ENCODE measurements at regions not wholly inside any gene's neighbourhood (a gene's known extent, or its start where the extent isn't known, plus 50 kb on each side); places are given as distances from the start of the nearest gene placed in this dataset.
A peak's percentile ranks its signal among the peaks of the same experiment; 100 is the strongest.
"Not testable (repeated sequence)": the region's sequence is repeated elsewhere in the genome, so short reads cannot be mapped to it uniquely, and the experiment has no call there.

DNA sequence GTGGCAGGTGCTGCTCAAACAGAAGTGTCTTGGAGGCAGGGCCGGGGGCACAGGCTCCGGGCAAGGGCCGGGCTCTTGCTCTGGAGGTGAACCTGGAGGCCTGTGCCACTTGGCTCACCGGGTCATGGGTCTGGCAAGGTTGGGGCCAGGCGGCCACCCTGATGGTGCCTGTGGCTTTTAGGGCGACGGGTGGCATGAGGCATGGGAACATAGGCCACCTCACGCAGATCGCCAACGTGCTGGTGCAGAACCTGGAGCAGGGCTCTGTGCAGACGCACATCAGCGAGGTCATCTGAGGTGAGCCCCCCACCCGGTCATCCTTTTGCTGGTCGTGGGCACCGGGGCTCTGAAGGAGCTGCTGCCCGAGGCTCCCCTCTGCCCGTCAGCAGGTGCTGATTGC, 202.7 kb downstream of the LIPI start:
- not testable (repeated sequence) for DNase-seq

DNA sequence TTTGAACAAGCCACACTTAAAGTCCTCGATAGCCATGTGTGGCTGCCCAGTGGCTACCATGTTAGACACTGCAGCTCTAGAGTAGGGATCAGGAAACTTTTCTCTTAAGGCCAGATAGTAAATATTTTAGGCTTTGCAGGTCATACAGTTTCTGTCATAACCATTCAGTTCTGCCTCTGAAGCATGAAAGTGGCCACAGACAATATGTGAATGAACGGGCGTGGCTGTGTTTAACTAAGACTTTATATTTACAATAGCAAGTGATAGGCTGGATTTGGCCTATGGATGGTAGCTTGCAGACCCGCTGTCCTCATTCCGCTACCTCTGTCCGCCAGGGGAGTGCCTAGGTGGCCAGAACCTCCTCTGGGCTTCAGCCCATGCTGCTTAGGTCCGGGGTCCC, 204.6 kb downstream of the LIPI start:
- DNase-seq = not testable (repeated sequence)

DNA sequence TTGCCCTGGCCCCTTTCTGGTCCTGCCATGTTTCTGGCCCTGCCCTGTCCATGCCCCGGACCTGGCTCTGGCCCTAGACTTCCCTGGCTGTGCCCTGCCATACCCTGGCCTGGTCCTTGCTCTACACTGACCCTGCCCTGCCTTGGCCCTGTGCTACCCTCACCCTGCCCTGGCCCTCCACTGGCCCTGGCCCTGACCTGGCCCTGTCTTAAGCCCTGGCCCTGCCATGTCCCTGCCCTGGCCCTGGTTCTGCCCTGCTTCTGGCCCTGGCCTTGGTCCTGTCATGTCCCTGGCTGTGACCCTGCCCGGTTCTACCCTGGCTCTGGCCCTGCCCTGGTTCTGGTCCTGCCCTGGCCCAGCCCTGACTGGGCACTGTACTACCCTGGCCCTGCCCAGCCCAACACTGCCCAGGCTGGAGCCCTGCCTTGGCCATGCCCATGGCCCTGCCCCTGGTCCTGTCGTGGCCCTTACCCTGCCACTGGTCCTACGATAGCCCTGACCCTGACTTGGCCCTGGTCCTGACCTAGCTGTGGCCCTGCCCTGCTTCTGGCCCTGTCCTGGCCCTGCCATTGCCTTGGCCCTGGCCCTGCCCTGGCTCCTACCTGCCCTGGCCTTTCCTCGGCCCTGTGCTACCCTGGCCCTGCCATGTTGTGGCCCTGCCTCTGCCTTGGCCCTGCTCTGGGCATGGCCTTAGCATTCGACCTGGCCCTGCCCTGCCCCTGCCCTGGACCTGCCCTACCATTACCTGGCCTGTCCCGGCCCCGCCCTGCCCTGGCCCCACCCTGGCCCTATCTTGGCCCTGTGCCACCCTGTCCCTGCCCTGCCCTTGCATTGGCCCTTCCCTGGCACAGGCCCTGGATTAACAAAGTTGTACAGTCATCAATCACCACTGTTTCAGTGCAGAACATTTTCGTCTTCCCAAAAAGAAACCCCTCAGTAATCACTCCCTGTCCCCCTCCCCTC, 223.5 kb downstream of the LIPI start:
- not testable (repeated sequence) for DNase-seq

DNA sequence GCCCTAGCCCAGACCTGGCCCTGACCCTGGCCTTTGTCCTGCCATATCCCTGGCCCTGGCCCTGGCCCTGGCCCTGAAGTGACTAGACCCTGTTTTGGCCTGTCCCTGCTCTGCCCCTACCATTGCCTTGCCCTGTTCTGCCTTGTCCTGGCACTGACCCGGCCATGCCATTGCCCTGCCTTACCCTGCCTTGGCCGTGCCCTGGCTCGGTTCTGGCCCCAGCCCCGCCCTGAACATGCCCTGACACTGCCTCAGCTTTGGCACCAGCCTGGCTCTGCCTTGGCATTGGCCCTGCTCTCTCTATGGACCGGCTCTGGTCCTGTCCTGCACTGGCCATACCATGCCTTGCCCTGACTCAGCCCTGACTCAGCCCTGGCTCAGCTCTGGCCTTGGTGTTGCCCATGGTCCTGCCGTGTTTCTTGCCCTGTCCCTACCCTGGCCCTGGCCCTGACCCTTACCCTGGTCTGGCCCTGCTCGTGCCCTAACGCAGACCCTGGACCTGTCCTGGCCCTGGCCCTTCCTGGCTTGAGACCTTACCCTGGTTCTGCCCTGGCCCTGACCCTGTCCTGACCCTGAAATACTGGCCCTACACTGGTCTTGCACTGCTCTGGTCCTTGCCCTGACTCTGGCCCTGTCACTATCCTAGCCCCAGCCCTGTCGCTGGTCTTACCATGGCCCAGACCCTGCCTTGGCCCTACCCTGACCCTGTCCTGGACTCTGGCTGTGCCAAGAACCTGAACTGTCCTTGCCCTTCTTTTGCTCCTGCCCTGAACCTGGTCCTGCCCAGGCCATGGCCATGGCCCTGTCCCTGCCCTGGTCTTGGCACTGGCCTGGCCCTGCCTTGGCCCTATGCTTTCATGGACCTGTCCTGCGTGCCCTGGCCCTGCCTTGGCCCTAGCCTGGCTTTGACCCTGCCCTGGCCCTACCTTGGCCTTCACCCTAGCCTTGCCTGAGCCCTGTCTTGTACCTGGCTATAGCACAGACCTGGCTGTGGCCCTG, 224.6 kb downstream of the LIPI start:
- not testable (repeated sequence) for DNase-seq

DNA sequence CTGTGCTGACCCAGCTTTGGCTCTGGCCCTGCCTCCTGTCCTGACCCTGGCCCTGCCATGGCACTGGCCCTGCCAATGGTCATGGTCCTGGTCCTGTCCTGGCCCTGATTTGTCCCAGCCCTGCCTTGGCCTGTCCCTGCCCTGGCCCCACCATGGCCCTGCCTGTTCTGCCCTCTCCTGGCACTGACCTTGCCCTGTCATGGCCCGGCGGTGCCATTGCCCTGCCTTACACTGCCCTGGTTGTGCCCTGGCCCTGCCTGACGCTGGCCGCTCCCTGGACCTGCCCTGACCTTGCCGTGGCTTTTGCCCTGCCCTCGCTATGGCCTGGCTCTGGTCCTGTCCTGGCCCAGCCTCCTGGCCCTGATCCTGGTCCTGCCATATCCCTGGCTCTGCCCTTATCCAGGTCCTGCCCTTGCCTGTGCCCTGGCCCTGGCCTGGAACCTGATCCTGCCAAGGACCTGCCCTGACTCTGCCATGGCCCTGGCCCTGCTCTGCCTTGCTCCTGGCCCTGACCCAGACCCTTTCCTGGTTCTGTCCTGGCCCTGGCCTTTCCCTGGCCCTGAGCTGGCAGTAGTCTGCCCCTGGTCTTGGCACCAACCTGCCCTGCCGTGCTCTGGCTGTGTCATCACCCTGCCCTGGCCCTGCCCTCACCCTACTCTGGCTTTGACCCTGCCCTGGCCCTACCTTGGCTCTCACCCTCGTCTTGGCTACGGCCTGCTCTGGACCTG, 225.5 kb downstream of the LIPI start:
- not testable (repeated sequence) for DNase-seq

DNA sequence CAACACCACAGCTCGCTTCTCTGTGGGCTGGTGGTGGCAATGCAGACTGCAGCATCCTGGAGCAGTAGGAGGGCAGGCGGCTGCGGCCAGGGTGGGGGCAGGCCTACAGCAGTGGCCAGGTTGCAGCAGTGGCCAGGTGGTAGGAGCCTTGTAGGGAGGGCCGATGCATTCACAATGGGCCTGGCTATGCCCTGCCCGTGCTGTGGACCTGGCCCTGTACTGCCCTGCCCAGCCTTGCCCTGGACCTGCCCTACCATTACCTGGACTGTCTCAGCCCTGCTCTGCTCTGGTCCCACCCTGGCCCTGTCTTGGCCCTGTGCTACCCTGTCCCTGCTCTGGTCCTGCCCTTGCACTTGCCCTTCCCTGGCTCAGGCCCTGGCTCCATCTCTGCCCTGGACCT, 226.0 kb downstream of the LIPI start:
- not testable (repeated sequence) for DNase-seq

DNA sequence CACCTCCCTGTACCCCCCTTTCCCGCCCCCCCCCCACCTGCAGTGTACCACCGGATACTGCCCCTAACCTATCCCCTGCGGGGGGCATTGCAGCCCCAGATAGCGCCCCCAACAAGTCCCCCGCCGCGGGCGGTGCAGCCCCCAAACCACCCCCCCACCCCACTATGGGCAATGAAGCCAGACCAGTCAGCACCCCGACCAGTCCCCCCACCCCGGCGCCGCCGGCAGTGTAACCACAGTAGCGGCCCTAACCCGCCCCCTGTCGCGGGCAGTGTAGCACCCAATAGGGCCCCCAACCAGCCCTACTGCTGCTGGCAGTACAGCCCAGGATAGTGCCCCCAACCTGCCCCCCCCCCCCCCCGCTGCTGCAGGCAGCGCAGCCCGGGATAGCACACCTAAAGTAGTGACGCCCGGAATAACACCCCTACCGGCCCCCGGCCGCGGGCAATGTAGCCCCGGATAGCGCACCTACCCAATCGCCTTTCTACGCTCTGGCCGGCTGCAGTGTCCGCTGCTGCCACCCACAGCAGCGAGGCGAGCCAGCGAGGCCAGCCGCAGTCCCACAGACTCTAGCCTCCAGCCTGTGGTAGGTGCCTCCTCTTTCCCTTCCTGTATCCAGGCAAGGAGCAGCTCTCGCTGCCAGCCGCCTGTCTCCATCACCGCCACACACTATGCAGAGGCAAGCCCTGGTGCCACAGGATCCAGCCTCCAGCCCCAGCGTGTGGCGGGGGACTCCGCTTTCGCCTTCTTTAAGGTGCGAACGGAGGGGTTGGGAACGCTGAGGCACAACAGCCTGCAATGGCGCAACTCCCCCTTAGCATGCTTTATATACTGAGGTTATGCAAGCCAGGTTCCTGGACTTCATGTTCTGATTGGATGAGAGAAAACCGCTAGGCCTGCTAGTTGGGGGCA, 229.3 kb downstream of the LIPI start:
- DNase-seq = not testable (repeated sequence)

DNA sequence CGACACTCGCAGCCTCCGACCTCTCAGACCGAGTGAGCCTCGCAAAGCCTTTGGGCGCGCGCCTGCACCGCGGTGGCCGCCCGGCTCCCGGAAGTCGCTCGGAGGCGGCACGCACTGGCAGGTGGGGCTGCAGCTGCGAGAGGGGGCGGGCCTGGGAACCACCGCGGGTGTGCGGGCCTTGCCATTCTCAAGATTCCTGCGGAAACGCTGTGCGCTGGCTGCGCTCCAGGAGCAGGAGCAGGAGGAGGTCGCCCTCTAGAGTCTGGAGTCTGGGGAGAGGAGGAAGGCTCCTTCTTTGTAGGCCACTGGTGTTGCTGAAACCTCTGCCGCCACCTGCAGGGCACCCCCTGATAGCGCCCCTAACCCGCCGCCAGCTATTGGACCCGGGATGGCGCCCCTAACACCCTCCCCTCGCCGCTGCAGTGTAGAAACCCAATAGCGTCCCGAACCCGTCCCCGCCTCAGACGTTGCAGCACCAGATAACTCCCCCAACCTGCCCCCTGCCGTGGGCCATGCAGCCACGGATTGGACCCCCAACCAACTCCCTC, 230.6 kb downstream of the LIPI start:
- DNase-seq = peak; percentile 70

DNA sequence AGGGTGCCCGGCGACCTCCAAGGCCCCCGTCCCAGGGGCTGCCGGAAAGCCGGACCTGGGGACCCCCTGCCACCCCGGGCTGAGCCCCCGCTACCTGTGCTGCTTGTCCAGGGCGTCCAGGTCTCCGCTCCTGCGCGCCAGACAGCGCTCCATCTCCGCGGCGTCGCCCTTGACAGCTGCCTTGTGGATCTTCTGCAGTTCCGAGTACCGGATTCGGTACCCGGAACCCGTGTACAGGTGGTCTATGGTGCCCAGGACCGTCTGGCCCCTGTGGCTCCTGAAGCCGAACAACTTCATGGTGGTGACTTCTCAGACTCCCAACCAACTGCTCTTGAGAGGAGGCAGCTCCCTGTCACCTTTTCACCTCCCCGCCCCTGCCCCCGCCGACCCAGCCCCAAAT, 231.1 kb downstream of the LIPI start:
- not testable (repeated sequence) for DNase-seq

DNA sequence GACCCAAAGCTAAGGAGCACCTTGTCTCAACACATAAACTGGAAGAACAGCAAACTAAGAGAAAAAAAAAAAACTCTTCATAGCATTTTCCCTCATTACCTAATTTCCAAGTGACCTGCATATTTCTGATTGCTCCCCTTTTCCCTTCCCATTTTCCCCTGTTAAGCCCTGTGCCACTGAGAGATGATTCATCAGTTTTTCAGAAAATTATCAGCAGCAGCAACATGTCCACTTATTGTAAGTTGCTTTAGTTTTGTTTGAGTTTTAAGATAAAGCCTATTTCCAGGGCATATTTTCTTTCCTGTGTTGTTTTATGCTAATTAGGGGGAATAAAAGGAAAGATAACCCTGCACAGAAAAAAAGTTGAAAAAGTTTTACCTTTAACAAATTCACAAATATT, 236.2 kb downstream of the LIPI start:
- not testable (repeated sequence) for DNase-seq

DNA sequence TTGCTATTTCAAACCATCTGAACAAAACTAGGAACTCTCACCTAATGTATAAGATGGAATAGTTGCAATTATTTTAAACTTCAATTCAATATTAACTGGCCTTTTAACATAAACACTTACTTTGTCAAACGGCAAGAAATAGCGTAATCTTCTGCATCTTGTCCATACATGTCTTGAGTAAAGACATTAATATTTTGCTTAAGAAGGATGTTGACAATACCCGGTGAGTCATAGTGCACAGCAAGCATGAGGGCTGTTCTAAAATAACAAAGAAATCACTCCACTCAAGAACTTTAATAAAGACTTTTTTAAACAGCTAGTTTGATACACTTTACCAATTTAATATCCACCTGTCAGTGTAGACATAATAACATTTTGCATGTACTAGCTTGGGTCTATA, 240.9 kb downstream of the LIPI start:
- not testable (repeated sequence) for DNase-seq

DNA sequence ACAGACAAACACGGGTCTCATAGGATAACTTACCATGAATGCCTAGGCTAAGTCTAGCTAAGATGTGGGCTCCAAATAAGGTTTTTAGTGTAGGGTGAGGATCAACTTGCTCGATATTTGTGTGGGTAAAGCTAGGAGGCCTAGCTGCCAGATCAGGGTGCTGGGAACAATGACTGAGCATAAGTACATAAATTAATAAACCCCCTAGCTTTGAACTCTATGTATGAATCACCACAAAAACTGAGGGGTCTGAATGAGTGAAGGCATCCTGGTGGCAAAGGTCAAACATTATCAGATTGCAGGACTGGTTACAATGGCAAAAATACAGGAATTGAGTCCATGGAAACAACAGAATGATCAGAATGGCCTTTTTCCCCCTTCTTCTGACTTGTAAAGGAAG, 241.8 kb downstream of the LIPI start:
- DNase-seq = not testable (repeated sequence)

DNA sequence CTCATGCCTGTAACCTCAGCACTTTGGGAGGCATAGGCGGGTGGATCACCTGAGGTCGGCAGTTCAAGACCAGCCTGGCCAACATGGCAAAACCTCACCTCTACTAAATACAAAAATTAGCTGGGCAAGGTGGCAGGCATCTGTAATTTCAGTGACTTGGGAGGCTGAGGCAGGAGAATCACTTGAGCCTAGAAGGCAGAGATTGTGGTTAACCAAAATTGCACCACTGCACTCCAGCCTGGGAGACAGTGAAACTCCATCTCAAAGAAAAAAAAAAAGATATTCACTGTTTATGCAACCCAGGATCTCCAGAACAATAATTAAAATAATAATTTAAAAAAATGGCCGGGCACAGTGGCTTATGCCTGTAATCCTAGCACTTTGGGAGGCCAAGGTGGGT, 247.5 kb downstream of the LIPI start:
- DNase-seq = not testable (repeated sequence)

DNA sequence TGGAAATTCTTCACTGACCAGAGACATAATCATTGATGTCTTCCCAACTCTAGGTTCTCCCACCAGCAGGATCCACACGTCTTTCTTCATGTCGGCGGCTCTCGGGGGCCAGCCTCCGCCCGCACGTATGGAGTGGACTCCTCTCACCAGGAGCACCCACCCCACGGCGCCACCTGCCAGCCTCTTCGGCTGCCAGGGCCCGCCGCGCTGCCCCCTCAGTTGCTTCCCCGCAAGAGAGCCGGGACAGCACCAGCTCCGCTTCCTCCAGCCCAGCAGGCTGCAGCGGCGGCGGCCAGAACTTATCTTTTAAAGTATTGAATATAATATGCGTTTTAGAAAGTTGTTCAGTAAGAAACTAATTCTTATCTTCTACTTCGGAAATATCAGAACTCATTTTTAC, 273.5 kb downstream of the LIPI start:
- no peak for DNase-seq

DNA sequence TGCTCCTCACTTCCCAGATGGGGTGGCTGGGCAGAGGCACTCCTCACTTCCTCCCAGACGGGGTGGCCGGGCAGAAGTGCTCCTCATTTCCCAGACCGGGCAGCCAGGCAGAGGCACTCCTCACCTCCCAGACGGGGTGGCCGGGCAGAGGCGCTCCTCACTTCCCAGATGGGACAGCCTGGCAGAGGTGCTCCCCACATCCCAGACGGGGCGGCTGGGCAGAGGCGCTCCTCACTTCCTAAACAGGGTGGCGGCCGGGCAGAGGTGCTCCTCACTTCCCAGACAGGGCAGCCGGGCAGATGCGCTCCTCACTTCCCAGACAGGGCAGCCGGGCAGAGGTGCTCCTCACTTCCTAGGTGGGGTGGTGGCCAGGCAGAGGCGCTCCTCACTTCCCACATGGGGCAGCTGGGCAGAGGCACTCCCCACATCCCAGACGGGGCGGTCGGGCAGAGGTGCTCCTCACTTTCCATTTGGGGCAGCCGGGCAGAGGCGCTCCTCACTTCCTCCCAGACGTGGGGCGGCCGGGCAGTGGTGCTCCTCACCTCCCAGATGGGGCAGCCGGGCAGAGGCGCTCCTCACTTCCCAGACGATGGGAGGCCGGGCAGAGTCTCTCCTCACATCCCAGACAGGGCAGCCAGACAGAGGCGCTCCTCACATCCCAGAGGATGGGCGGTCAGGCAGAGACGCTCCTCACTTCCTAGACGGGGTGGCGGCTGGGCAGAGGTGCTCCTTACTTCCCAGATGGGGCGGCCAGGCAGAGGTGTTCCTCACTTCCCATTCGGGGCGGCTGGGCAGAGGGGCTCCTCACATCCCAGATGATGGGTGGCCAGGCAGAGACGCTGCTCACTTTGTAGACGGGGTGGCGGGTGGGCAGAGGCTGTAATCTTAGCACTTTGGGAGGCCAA, 274.5 kb downstream of the LIPI start:
- DNase-seq = not testable (repeated sequence)

DNA sequence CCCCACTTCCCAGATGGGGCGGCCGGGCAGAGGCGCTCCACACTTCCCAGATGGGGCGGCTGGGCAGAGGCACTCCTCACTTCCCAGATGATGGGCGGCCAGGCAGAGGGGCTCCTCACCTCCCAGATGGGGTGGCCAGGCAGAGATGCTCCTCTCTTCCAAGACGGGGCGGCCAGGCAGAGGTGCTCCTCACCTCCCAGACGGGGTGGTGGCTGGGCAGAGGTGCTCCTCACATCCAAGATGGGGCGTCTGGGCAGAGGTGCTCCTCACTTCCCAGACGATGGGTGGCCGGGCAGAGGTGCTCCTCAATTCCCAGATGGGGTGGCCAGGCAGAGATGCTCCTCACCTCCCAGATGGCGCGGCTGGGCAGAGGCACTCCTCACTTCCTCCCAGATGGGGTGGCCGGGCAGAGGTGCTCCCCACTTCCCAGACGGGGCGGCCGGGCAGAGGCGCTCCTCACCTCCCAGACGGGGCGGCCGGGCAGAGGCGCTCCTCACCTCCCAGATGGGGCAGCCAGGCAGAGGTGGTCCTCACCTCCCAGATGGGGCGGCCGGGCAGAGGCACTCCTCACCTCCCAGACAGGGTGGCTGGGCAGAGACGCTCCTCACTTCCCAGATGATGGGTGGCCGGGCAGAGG, 275.2 kb downstream of the LIPI start:
- DNase-seq = not testable (repeated sequence)

DNA sequence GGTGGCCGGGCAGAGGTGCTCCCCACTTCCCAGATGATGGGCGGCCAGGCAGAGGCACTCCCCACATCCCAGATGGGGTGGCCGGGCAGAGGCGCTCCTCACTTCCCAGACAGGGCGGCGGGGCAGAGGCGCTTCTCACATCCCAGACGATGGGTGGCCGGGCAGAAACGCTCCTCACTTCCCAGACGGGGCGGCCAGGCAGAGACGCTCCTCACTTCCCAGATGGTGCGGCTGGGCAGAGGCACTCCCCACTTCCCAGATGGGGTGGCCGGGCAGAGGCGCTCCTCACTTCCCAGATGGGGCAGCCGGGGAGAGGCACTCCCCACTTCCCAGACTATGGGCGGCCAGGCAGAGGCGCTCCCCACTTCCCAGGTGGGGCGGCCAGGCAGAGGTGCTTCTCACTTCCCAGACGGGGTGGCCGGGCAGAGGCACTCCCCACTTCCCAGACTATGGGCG, 275.8 kb downstream of the LIPI start:
- not testable (repeated sequence) for DNase-seq

DNA sequence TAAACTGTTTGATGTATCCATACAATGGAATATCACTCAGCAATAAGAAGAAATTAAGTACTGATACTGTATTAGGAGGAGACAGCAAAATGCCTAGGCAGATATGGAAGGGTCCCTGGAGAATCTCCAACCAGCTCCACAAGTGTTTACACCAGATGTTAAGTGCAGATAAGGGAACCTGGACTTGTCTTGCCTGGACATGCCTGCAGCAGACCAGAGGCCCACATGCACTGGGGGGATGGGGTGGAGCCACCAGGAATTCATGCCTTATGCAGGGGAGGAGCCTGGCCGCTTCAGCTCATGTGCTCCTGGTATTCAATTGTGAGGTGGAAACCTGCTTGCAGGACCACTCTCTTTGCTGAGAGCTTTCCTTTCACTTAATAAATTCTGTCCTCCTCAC, 287.6 kb downstream of the LIPI start:
- DNase-seq = not testable (repeated sequence)

DNA sequence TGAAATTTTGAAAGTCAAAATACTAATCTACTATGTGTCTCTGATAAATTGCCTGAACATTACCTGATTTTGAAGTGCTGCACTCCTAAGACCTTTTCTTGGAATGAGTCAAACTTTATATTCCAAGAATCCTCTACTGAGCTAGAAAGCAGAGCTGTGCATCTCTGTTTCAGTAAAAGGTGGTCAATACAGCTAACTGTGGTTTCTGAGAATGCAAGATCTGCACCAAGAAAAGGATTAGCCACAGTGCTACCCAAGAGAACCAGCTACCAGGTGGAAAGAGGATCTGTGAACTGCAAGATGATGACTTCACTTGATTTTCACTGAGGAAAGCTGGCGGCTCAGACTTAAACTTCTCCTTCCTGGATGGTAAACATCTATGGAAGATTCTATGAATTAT, 289.3 kb downstream of the LIPI start:
- DNase-seq = not testable (repeated sequence)

All from stimulated activated CD8-positive, alpha-beta memory T cell treated with anti-CD3 and anti-CD28 coated beads, Interleukin-4, amount 100 ng/mL, for 48 hours (primary cell).